CD4-positive, CD25-positive, alpha-beta regulatory T cell (primary cell): ENCODE measurements at regions not wholly inside any gene's neighbourhood (a gene's known extent, or its start where the extent isn't known, plus 50 kb on each side); places are given as distances from the start of the nearest gene placed in this dataset.
A peak's percentile ranks its signal among the peaks of the same experiment; 100 is the strongest.

Experiments
- ATAC-seq, 2 donors: fragments of 150-1000 bp; cut with Tn5 transposase; one replicate each; pipeline ENCODE4 v1.10.0; 2021; ENCODE audit warnings: low read depth in 2 of 2, moderate number of reproducible peaks in 2 of 2, moderate library complexity in 1 of 2
- DNase-seq, 3 donors: peaks; one replicate each; pipeline versions ENCODE4 v3.0.0 to v3.0.0-alpha.2; 2012 to 2022; ENCODE audit warnings: mixed read lengths in 1 of 3
- H3K27ac ChIP-seq: one replicate; pipeline ENCODE4 v1.7.0; 2013; ENCODE audit warnings: mild to moderate bottlenecking, low read length; ENCODE audit not compliant: insufficient read depth, poor library complexity, severe bottlenecking
- H3K27me3 ChIP-seq: one replicate; pipeline ENCODE4 v1.7.0; 2013; ENCODE audit warnings: low read length; ENCODE audit not compliant: control insufficient read depth, insufficient read depth
- H3K36me3 ChIP-seq: one replicate; pipeline ENCODE4 v1.7.0; 2013; ENCODE audit warnings: mild to moderate bottlenecking, low read length, moderate library complexity; ENCODE audit not compliant: control insufficient read depth, insufficient read depth
- H3K4me1 ChIP-seq: 2 replicates; pipeline ENCODE4 v1.7.0; 2013; ENCODE audit warnings: mild to moderate bottlenecking, low read length; ENCODE audit not compliant: insufficient read depth, control insufficient read depth, poor library complexity, severe bottlenecking
- H3K4me3 ChIP-seq: one replicate; pipeline ENCODE4 v1.7.0; 2013; ENCODE audit warnings: low read depth, mild to moderate bottlenecking, low read length, moderate library complexity
- H3K9me3 ChIP-seq, 2 experiments: 1 replicate in 1 of 2; 2 replicates in 1 of 2; pipeline ENCODE4 v1.7.0; 2013; ENCODE audit warnings: low read length in 2 of 2, mild to moderate bottlenecking in 1 of 2, moderate library complexity in 1 of 2; ENCODE audit not compliant: control insufficient read depth in 2 of 2
- H3K27ac Mint-ChIP-seq, 3 donors: one replicate each; pipeline ENCODE4 v1.8.0; 2020 to 2022; ENCODE audit warnings: mild to moderate bottlenecking in 3 of 3, mixed read lengths in 3 of 3, moderate library complexity in 2 of 3
- H3K27me3 Mint-ChIP-seq: one replicate; pipeline ENCODE4 v1.8.0; 2022; ENCODE audit warnings: mild to moderate bottlenecking, mixed read lengths
- H3K36me3 Mint-ChIP-seq: one replicate; pipeline ENCODE4 v1.8.0; 2020; ENCODE audit warnings: mixed read lengths
- H3K4me1 Mint-ChIP-seq, 4 donors: one replicate each; pipeline ENCODE4 v1.8.0; 2020 to 2022; ENCODE audit warnings: mixed read lengths in 4 of 4, mild to moderate bottlenecking in 1 of 4
- H3K4me3 Mint-ChIP-seq, 4 donors: one replicate each; pipeline ENCODE4 v1.8.0; 2020 to 2022; ENCODE audit warnings: mild to moderate bottlenecking in 4 of 4, mixed read lengths in 4 of 4, moderate library complexity in 3 of 4
- H3K9me3 Mint-ChIP-seq, 7 donors: one replicate each; pipeline ENCODE4 v1.8.0; 2020 to 2022; ENCODE audit warnings: mixed read lengths in 7 of 7, mild to moderate bottlenecking in 3 of 7, moderate library complexity in 2 of 7

- Histone ChIP-seq H3K9me3 (peaks cover 7 to 10% of the 10 kb centered on the region in 2 experiments), H3K4me3 (no peak overlapping the region), H3K36me3 (no peaks in the 10 kb centered on the region), H3K27me3 (no peaks in the 10 kb centered on the region), H3K27ac (no peak overlapping the region), H3K4me1 (no peaks in the 10 kb centered on the region)
- no peak overlapping the region for H3K27ac Mint-ChIP-seq
- H3K27me3 Mint-ChIP-seq, result no peaks in the 10 kb centered on the region
- H3K4me1 Mint-ChIP-seq, result no peaks in the 10 kb centered on the region
- no peak for DNase-seq
- no peak overlapping the region for H3K4me3 Mint-ChIP-seq
- H3K9me3 Mint-ChIP-seq, result peaks cover 2 to 21% (median 8%) of the 10 kb centered on the region in 7 donors
- ATAC-seq, result no peak
- H3K36me3 Mint-ChIP-seq, result no peaks in the 10 kb centered on the region
These were observed 1977.7 kb upstream of the LRRTM1 start for GRCh38 chr2:82282111-82282882.

- Mint-ChIP-seq H3K4me1 (no peaks in the 10 kb centered on the region), H3K4me3 (no peak overlapping the region), H3K9me3 (peaks cover 0 to 25% (median 11%) of the 10 kb centered on the region in 7 donors), H3K36me3 (no peaks in the 10 kb centered on the region), H3K27me3 (no peaks in the 10 kb centered on the region), H3K27ac (no peak overlapping the region)
- Histone ChIP-seq H3K9me3 (peaks cover 7 to 10% of the 10 kb centered on the region in 2 experiments), H3K27ac (no peak overlapping the region), H3K36me3 (no peaks in the 10 kb centered on the region), H3K27me3 (no peaks in the 10 kb centered on the region), H3K4me3 (no peak overlapping the region), H3K4me1 (no peaks in the 10 kb centered on the region)
- ATAC-seq (no peak), DNase-seq (no peak)
These were observed 1974.8 kb upstream of the LRRTM1 start for GRCh38 chr2:82279367-82279766.

GRCh38 chr2:82278416-82278815, 1973.9 kb upstream of the LRRTM1 start:
- Histone ChIP-seq H3K4me1 (no peaks in the 10 kb centered on the region), H3K4me3 (no peak overlapping the region), H3K9me3 (peaks cover 7 to 10% of the 10 kb centered on the region in 2 experiments), H3K27ac (no peak overlapping the region), H3K27me3 (no peaks in the 10 kb centered on the region), H3K36me3 (no peaks in the 10 kb centered on the region)
- no peaks in the 10 kb centered on the region for H3K27me3 Mint-ChIP-seq
- H3K9me3 Mint-ChIP-seq, result peaks cover 6 to 28% (median 14%) of the 10 kb centered on the region in 7 donors
- no peak for DNase-seq
- no peak overlapping the region for H3K4me3 Mint-ChIP-seq
- no peak for ATAC-seq
- H3K4me1 Mint-ChIP-seq, result no peaks in the 10 kb centered on the region
- no peak overlapping the region for H3K27ac Mint-ChIP-seq
- H3K36me3 Mint-ChIP-seq, result no peaks in the 10 kb centered on the region

GRCh38 chr2:82275599-82275998, 1971.0 kb upstream of the LRRTM1 start:
- Histone ChIP-seq H3K27me3 (no peaks in the 10 kb centered on the region), H3K4me3 (no peak overlapping the region), H3K27ac (no peak overlapping the region), H3K36me3 (no peaks in the 10 kb centered on the region), H3K9me3 (peaks cover under 1 to 6% of the 10 kb centered on the region in 2 experiments), H3K4me1 (no peaks in the 10 kb centered on the region)
- ATAC-seq, result no peak
- H3K27ac Mint-ChIP-seq, result no peak overlapping the region
- H3K9me3 Mint-ChIP-seq, result peaks cover 7 to 29% (median 16%) of the 10 kb centered on the region in 7 donors
- H3K27me3 Mint-ChIP-seq, result no peaks in the 10 kb centered on the region
- no peaks in the 10 kb centered on the region for H3K4me1 Mint-ChIP-seq
- H3K4me3 Mint-ChIP-seq, result no peak overlapping the region
- DNase-seq, result no peak
- no peaks in the 10 kb centered on the region for H3K36me3 Mint-ChIP-seq

GRCh38 chr2:82268446-82268845, 1963.9 kb upstream of the LRRTM1 start:
- Histone ChIP-seq H3K27ac (no peak overlapping the region), H3K36me3 (no peaks in the 10 kb centered on the region), H3K4me1 (no peaks in the 10 kb centered on the region), H3K4me3 (no peak overlapping the region), H3K27me3 (no peaks in the 10 kb centered on the region), H3K9me3 (peaks cover 0 to 10% of the 10 kb centered on the region in 2 experiments)
- peaks cover 3 to 19% (median 8%) of the 10 kb centered on the region in 7 donors for H3K9me3 Mint-ChIP-seq
- no peaks in the 10 kb centered on the region for H3K27me3 Mint-ChIP-seq
- no peak overlapping the region for H3K27ac Mint-ChIP-seq
- no peaks in the 10 kb centered on the region for H3K36me3 Mint-ChIP-seq
- DNase-seq, result no peak
- no peak overlapping the region for H3K4me3 Mint-ChIP-seq
- no peaks in the 10 kb centered on the region for H3K4me1 Mint-ChIP-seq
- ATAC-seq, result no peak

GRCh38 chr2:82260521-82260920, 1956.0 kb upstream of the LRRTM1 start:
- no peaks in the 10 kb centered on the region for H3K36me3 ChIP-seq
- Mint-ChIP-seq H3K4me3 (no peak overlapping the region), H3K27me3 (no peaks in the 10 kb centered on the region), H3K36me3 (no peaks in the 10 kb centered on the region), H3K27ac (no peak overlapping the region), H3K9me3 (peaks cover 0 to 30% (median 7%) of the 10 kb centered on the region in 7 donors), H3K4me1 (no peaks in the 10 kb centered on the region)
- H3K27ac ChIP-seq, result no peak overlapping the region
- no peak overlapping the region for H3K4me3 ChIP-seq
- no peaks in the 10 kb centered on the region for H3K4me1 ChIP-seq
- no peak for DNase-seq
- H3K27me3 ChIP-seq, result no peaks in the 10 kb centered on the region
- ATAC-seq, result no peak
- peaks cover 6 to 33% of the 10 kb centered on the region in 2 experiments for H3K9me3 ChIP-seq

GRCh38 chr2:82259551-82259950, 1955.0 kb upstream of the LRRTM1 start:
- H3K4me1 Mint-ChIP-seq, result no peaks in the 10 kb centered on the region
- peak overlapping the region in 1 of 3 donors; percentile 27 for H3K27ac Mint-ChIP-seq
- H3K9me3 Mint-ChIP-seq, result peaks cover 0 to 31% (median 6%) of the 10 kb centered on the region in 7 donors
- no peak overlapping the region for H3K27ac ChIP-seq
- no peaks in the 10 kb centered on the region for H3K36me3 Mint-ChIP-seq
- H3K4me3 Mint-ChIP-seq, result no peak overlapping the region
- no peaks in the 10 kb centered on the region for H3K27me3 Mint-ChIP-seq
- H3K4me3 ChIP-seq, result no peak overlapping the region
- no peaks in the 10 kb centered on the region for H3K36me3 ChIP-seq
- DNase-seq (no peak), ATAC-seq (no peak)
- no peaks in the 10 kb centered on the region for H3K27me3 ChIP-seq
- peaks cover 6 to 33% of the 10 kb centered on the region in 2 experiments for H3K9me3 ChIP-seq
- no peaks in the 10 kb centered on the region for H3K4me1 ChIP-seq
